ENCODE measurements at regions not wholly inside any gene's neighbourhood (a gene's known extent, or its start where the extent isn't known, plus 50 kb on each side); places are given as distances from the start of the nearest gene placed in this dataset.

GRCh38 chr10:123562387-123562786, 103.8 kb upstream of the GPR26 start:
- Histone ChIP-seq H3K36me3 (no peaks in the 10 kb centered on the region), H3K27me3 (peaks cover 0 to 25% (median 0%) of the 10 kb centered on the region in 4 donors), H3K4me1 (peaks cover 0 to 9% (median 0%) of the 10 kb centered on the region in 4 donors), H3K27ac (replicated peaks in 1 of 4) (no peak overlapping the region), H3K9me3 (no peaks in the 10 kb centered on the region), H3K4me3 (no peak overlapping the region)
- WGBS: 67% methylated on average over 1 of the region's 1 CpG
- intact Hi-C loops (cut with DNase I): loop anchor here (10.0 kb wide), 1 partner anchor 518 kb away; no protein-coding TSS in a partner anchor
- DNase-seq (ENCODE audit: extremely low spot score): no peak
- TF ChIP-seq POLR2AphosphoS5 (IDR thresholded peaks at IDR 0.05) (no peak), EP300 (IDR thresholded peaks at IDR 0.05) (no peak), POLR2A (IDR thresholded peaks at IDR 0.05; ENCODE audit: low read depth) (no peak)
- TF ChIP-seq, protein P1, sequence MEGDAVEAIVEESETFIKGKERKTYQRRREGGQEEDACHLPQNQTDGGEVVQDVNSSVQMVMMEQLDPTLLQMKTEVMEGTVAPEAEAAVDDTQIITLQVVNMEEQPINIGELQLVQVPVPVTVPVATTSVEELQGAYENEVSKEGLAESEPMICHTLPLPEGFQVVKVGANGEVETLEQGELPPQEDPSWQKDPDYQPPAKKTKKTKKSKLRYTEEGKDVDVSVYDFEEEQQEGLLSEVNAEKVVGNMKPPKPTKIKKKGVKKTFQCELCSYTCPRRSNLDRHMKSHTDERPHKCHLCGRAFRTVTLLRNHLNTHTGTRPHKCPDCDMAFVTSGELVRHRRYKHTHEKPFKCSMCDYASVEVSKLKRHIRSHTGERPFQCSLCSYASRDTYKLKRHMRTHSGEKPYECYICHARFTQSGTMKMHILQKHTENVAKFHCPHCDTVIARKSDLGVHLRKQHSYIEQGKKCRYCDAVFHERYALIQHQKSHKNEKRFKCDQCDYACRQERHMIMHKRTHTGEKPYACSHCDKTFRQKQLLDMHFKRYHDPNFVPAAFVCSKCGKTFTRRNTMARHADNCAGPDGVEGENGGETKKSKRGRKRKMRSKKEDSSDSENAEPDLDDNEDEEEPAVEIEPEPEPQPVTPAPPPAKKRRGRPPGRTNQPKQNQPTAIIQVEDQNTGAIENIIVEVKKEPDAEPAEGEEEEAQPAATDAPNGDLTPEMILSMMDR (IDR thresholded peaks at IDR 0.05): no peak

GRCh38 chr10:123562811-123563580, 103.2 kb upstream of the GPR26 start:
- no peaks in the 10 kb centered on the region for H3K36me3 ChIP-seq
- 72% methylated on average over 8 of the region's 8 CpGs for whole genome bisulfite sequencing

GRCh38 chr10:123563581-123563855, 102.6 kb upstream of the GPR26 start:
- DNase-seq (ENCODE audit: extremely low spot score): no peak
- intact Hi-C loops (cut with DNase I): loop anchor here (10.0 kb wide), 1 partner anchor 519 kb away; no protein-coding TSS in a partner anchor
- Histone ChIP-seq H3K4me1 (peaks cover 0 to 9% (median 0%) of the 10 kb centered on the region in 4 donors), H3K36me3 (no peaks in the 10 kb centered on the region), H3K27ac (replicated peaks in 1 of 4) (no peak overlapping the region), H3K4me3 (no peak overlapping the region), H3K27me3 (peaks cover 0 to 32% (median 0%) of the 10 kb centered on the region in 4 donors), H3K9me3 (no peaks in the 10 kb centered on the region)
- WGBS: 89% methylated on average over 5 of the region's 5 CpGs
- TF ChIP-seq EP300 (IDR thresholded peaks at IDR 0.05) (no peak), POLR2AphosphoS5 (IDR thresholded peaks at IDR 0.05) (no peak)

More at GRCh38 chr10:123562811-123563580, 103.2 kb upstream of the GPR26 start:
- intact Hi-C loops (cut with DNase I): loop anchor here (10.0 kb wide), 1 partner anchor 518 kb away; no protein-coding TSS in a partner anchor
- DNase-seq (ENCODE audit: extremely low spot score): no peak
- no peak for TF ChIP-seq EP300 (IDR thresholded peaks at IDR 0.05)
- no peak for TF ChIP-seq POLR2AphosphoS5 (IDR thresholded peaks at IDR 0.05)
- TF ChIP-seq, protein P1 (IDR thresholded peaks at IDR 0.05): no peak
- no peak for TF ChIP-seq POLR2A (IDR thresholded peaks at IDR 0.05; ENCODE audit: low read depth)
- Histone ChIP-seq H3K9me3 (no peaks in the 10 kb centered on the region), H3K4me3 (no peak overlapping the region), H3K27me3 (peaks cover 0 to 26% (median 0%) of the 10 kb centered on the region in 4 donors), H3K4me1 (peaks cover 0 to 9% (median 0%) of the 10 kb centered on the region in 4 donors), H3K27ac (replicated peaks in 1 of 4) (no peak overlapping the region)

- Histone ChIP-seq H3K27me3 (peaks cover 0 to 36% (median 0%) of the 10 kb centered on the region in 4 donors), H3K4me3 (no peak overlapping the region), H3K36me3 (no peaks in the 10 kb centered on the region), H3K27ac (replicated peaks in 1 of 4) (no peak overlapping the region), H3K9me3 (no peaks in the 10 kb centered on the region), H3K4me1 (peaks cover 0 to 6% (median 0%) of the 10 kb centered on the region in 4 donors)
- intact Hi-C loops (cut with DNase I): loop anchor here (10.0 kb wide), 1 partner anchor 519 kb away; no protein-coding TSS in a partner anchor
- WGBS: 71% methylated on average over 5 of the region's 5 CpGs
- DNase-seq (ENCODE audit: extremely low spot score): no peak
- TF ChIP-seq, protein P1 (IDR thresholded peaks at IDR 0.05): no peak
- no peak for TF ChIP-seq POLR2AphosphoS5 (IDR thresholded peaks at IDR 0.05)
- TF ChIP-seq POLR2A (IDR thresholded peaks at IDR 0.05; ENCODE audit: low read depth): no peak
- TF ChIP-seq EP300 (IDR thresholded peaks at IDR 0.05): no peak
Observed at GRCh38 chr10:123563994-123564393, 102.2 kb upstream of the GPR26 start.

DNA sequence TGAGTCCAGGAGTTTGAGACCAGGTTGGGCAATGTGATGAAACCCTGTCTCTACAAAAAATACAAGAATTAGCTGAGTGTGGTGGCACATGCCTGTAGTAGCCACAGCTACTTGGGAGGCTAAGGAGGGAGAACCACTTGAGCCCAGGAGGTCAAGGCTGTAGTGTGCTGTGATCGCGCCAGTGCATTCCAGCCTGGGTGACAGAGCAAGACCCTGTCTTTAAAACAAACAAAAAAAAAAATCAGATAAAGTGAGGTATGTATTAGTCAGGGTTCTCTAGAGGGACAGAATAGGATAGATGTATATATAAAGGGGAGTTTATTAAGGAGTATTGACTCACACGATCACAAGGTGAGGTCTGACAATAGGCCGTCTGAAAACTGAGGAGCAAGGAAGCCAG, 101.5 kb upstream of the GPR26 start:
- 93% methylated on average over 4 of the region's 4 CpGs for WGBS
- no peak overlapping the region for H3K4me3 ChIP-seq
- intact Hi-C loops (cut with DNase I): loop anchor here (10.0 kb wide), 1 partner anchor 520 kb away; no protein-coding TSS in a partner anchor

More for the DNA sequence above, 101.5 kb upstream of the GPR26 start:
- Histone ChIP-seq H3K36me3 (no peaks in the 10 kb centered on the region), H3K27ac (replicated peaks in 1 of 4) (no peak overlapping the region), H3K4me1 (no peaks in the 10 kb centered on the region), H3K9me3 (no peaks in the 10 kb centered on the region), H3K27me3 (peaks cover 0 to 40% (median 0%) of the 10 kb centered on the region in 4 donors)
- DNase-seq (ENCODE audit: extremely low spot score): no peak
- TF ChIP-seq POLR2AphosphoS5 (IDR thresholded peaks at IDR 0.05) (no peak), POLR2A (IDR thresholded peaks at IDR 0.05; ENCODE audit: low read depth) (no peak), EP300 (IDR thresholded peaks at IDR 0.05) (no peak)
- TF ChIP-seq, protein P1 (IDR thresholded peaks at IDR 0.05): no peak
